Activated CD4-positive, alpha-beta T cell treated with anti-CD3 and anti-CD28 coated beads, Interleukin-2, amount 50 U/mL, for 48 hours (primary cell): ENCODE measurements at regions not wholly inside any gene's neighbourhood (a gene's known extent, or its start where the extent isn't known, plus 50 kb on each side); places are given as distances from the start of the nearest gene placed in this dataset.

Experiments used
- DNase-seq, 2 experiments: peaks; one replicate each; pipeline ENCODE4 v3.0.0-alpha.2; 2020

- no peak for DNase-seq
Observed at GRCh38 chr20:48324744-48325143, 503.1 kb downstream of the PREX1 start.

- no peak for DNase-seq
Observed at GRCh38 chr20:48321271-48321670, 506.5 kb downstream of the PREX1 start.

DNA sequence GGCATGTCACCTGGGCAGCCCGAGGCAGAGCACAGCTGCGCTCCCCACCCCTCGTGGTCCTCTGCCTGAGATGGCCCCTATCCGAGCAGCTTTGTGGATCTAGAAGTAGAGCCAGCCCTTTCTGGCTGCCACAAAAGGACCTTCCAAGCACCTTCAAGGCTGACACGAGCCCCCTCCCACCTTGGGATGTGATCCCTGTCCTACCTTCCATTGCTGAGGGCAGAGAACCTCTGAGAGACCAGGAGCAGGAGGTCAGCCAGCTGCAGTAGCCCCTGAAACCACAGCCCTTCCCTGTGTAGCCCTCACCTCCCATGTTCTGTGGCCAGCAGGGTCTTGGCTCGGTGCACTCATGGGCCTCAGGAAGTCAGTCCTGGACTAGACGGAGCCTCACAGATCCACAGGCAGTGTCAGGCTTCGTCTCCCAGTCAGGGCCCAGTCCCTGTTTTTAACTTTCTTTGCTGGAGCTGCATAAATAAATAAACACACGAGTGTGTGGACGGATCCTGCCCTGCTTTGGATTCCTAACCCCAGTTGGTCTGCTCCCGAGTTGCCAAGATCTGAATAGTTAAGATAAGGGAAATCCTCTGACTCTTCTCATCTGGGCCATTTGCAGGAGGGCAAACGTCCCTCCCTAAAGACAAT lies 507.7 kb downstream of the PREX1 start:
- DNase-seq, result no peak

DNA sequence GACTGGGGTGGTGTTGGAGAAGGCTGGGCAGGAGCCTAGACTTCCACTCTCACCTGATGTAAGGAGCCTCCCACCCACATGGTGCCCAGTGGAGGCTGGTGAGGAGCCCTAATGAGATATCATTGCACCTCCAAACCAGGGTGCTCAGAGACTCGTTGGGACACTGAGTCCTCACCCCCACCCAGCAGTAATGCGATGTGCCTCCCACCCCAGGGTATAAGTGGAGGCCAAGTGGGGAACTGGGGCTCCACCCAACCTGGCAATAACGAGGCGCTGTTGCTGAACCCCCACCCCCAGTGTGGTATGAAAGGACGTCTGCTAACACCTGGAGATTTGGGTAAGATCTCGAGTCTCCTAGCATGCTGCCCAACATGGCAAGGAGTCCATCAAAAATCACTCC lies 510.2 kb downstream of the PREX1 start:
- DNase-seq, result no peak

DNA sequence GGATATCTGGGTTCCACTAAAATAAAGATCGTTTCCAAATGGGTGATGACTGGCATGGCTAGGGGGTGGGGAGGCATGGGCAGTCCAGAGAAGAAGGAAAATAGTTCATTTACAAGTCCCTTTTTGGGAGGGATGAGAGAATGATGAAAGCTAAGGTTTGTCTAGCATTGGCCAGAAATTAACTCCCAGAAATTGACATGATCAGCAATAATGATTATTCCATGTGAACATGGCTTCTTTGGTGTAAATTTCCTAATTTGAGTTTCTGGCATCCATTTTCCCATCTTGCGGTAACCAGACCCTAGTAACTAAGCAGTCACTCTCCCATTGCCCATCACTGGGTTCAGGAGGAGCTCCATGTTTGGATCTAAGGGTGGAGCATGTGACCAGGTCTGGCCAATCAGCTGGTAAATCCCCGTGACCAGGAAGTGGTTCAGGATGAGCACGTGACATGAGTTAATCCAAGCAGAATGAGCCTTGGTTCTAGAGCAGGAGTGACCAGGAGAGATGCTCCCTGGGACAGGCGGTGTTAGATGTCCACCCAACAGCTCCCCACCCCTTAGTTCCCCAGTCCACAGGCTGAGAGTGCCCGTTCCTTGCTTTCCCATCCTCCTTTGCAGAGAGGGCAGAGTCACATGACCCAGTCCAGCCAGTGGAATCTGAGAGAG lies 512.7 kb downstream of the PREX1 start:
- DNase-seq, result no peak

DNA sequence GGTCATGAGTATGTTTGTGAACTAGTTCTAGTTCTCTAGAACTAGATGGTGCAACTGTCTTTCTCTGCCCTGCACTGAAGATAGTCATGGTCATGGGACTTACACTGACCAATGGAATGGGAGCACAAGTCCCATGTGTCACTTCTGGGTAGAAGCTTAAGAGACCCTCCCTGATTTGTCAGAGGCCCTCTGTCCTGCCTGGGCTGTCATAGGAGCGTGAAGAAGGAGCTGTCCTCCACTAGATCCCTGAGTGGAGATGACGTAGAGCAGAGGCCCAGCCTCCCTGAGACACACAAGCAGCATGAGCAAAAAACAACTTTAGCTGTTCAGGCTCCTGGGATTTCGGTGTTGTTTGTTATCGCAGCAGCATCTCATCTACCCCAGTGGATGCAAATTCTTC lies 514.5 kb downstream of the PREX1 start:
- DNase-seq, result no peak

DNA sequence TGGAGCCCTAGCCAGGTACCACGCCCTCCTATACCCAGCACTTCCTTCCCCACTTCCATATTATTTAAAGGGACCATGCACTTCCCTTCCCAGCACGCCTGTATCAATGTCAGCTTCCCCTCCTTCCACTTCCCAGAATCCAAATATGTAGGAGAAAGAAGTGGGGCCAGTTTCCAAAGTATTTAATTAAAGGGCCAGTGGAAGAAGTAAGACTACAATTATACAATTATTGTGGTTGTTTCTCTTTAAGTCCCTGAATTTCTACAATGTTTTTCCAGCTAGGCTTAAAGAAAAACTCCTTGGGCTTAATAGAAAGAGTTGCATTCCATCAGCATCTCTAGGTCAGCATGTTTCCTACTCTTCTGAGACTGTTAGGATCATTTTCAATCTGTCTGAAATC lies 515.8 kb downstream of the PREX1 start:
- DNase-seq, result no peak

GRCh38 chr20:48310305-48310704 lies 517.5 kb downstream of the PREX1 start:
- no peak for DNase-seq

DNA sequence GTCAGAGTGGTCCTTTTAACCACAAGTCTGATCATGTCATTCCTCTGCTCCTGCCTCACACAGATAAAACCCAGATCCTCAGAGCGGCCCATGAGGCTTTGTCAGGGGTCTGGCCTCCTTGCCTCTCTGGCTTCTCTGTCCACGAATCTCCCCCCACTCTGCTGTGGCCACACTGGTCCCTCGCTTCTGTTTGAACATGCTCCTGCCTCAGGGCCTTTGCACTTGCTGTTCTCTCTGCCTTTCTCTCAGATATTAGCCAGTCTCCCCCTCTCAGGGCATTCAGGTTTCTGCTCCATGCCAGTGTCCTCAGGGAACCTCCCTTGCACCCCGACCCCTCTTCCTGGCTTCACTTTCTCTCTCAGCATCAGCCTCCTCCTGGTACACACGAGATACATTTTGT lies 518.5 kb downstream of the PREX1 start:
- DNase-seq, result no peak

DNA sequence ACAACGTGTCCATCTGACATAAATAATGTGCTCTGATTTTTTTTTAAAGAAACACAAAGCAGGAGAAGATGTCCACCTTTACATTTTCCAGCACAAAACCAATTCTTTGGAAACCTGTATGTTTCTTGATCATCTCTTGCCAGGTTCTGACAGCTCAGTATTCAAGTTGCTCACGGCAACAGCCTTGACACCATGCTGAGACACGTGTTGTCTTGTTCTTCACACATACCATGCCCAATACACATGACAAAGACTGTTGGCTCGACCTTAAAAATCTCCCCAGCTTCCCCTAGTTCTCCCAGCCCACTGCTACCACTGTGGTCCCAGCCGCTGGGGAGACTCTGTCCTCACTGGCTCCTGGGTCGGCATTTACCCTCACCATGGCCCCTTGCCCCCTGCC lies 518.9 kb downstream of the PREX1 start:
- DNase-seq, result no peak

DNA sequence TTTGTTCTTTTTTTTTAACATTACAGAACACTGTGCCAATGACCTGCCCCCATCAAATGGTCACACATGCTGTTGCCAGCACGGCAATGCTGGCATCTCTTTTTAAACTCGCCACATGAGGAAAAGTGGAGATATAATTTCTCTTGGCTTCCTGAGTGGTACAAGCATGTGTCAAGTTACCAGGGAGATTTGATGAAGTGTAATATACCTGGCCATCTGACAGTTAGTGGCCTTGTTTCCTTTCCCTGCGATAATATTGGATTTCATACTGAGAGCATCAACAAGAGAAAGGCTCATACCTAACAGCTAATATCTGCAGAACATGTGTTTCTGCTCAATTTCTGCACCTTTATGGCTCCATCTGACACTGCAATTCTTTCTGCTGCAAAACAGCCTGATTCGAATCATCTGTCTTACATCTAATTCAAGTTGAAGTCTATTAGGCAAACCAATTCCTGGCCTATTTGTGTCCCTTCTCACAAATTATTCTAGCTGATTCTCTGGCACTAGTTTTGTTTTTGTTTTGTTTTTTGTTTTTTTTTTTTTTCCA lies 519.5 kb downstream of the PREX1 start:
- no peak for DNase-seq

- no peak for DNase-seq
Observed at GRCh38 chr20:48307277-48307676, 520.5 kb downstream of the PREX1 start.

- DNase-seq, result no peak
Observed at GRCh38 chr20:48302844-48303542, 517.7 kb upstream of the SULF2 start.

GRCh38 chr20:48302149-48302548 lies 516.9 kb upstream of the SULF2 start:
- no peak for DNase-seq

DNA sequence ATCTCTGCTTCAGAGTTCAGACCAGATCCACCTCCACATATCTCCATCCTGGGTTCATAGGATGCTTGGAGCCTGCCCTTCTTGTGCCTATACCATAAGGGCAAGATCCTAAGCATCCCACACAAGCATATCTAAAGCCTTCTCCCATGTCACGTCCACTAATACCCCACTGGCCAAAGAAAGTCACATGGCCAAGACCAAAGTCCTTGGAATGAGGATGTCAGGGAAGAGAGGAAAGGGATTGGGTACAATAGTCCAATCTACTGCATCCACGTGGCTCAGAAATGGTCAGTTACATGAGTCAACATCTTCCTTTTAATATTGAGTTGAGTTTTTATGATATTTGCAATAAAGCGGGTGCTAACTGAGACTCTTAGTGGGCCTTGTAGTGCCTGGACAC lies 515.9 kb upstream of the SULF2 start:
- DNase-seq, result no peak

DNA sequence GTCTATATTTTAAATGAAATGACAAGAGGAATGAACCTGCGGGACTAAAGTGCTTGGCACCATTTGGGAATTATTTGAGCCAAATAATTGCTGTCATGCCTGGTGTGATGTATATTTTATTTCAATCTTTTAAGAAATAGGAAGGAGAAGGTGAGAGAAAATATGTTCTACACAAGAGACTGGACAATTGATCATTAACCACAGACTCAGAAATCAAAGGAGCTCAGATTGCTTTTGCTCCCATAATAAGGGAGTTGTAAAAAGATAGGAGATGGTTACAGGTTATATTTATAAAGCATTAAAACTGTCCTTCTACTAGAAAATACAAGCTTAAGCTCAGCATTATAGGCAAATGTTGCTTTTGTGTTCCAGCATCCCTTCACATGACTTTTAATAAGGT lies 515.2 kb upstream of the SULF2 start:
- DNase-seq, result no peak

- DNase-seq, result no peak
Observed at GRCh38 chr20:48298851-48299484, 513.7 kb upstream of the SULF2 start.

DNA sequence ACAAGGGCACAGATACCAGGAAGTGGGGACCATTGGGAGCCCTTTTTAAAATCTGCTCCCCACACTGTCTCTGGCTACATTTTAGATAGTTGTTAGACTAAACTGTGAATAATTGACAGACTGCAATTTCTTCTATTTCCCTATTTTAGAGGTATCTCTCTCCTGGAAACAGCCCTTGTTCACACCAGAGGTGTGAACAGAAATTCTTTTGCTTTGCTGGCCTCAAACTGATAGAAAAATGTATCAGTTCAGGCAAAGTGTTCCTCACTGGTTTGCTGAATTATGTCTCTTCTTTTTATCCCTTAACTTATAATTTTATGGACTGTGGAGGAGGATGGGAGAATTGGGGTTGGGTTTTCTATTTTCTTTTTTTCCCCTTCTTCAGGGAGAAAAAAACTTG lies 513.2 kb upstream of the SULF2 start:
- no peak for DNase-seq

GRCh38 chr20:48295966-48296421 lies 510.7 kb upstream of the SULF2 start:
- DNase-seq, result no peak

DNA sequence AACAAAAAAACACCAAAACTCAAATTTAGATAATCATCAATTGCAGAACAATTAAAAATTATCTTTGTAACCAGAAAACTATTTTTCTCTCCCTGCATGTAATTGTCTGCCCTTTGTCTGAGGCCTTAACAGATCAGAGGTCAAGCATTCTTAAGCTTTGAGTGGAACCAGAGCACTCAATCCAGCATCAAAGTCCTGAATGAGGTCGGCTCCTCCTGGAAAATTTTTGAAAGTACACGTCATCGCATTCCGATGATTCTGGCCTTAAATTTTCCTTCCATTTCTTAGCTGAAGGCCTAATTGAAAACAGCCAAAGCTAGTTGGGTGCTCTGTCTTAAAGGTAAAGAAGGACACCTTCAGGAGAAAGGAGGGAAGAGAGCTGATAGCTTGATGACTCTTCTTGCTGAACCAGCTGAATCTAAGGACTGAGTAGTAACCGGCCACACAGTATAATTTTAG lies 510.2 kb upstream of the SULF2 start:
- no peak for DNase-seq

GRCh38 chr20:48294942-48295341 lies 509.7 kb upstream of the SULF2 start:
- DNase-seq, result no peak

DNA sequence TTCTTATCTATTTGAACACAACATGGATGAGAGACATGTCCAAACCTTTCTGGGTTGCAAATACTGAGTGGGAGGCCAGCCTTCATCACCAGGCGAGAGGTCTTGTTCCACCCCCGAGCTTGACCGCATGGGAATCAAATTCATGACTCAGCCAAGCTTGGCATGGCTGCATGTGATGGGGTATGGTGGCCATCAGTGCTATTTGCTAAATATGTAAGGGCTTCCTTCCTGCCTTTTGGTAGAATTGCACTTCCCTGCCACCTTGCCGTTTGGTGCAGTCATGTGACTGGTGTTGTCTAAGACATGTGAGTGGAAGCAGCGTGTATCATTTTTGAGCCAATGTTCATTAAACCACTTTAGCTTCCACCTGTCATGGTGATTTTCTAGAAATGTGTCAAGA lies 508.9 kb upstream of the SULF2 start:
- no peak for DNase-seq

DNA sequence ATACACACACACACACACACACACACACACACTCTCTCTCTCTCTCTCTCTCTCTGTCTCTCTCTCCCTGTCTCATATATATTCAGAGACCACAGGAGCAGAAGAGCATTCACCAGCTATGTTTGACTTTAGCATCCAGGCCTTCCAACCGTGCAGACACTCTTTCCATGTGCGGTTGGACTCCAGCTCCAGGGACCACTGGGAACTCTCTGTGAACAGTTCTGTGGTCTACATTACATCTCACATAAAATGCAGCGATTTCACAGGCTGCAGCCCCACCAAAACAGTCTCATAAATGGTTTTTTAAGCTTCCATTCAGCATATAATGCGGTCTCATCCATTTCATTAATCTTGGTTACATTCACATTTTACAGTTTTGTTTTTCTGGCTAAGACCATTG lies 508.4 kb upstream of the SULF2 start:
- DNase-seq, result no peak
